Astrocyte (in vitro differentiated cells and primary cell): ENCODE measurements at regions not wholly inside any gene's neighbourhood (a gene's known extent, or its start where the extent isn't known, plus 50 kb on each side); places are given as distances from the start of the nearest gene placed in this dataset.

Source experiments
- CTCF ChIP-seq: IDR thresholded peaks from 2 replicates; pipeline ENCODE4 v1.5.1; 2011; ENCODE audit warnings: low read depth, mild to moderate bottlenecking, inconsistent platforms, low read length, moderate library complexity; ENCODE audit not compliant: insufficient read depth
- EZH2 ChIP-seq: IDR thresholded peaks from 2 replicates; pipeline ENCODE4 v1.6.1; 2012; ENCODE audit warnings: mild to moderate bottlenecking, low read length, inconsistent platforms; ENCODE audit not compliant: insufficient read depth

GRCh38 chr3:110593749-110594148 lies 477.9 kb upstream of the NECTIN3 start:
- no peak for TF ChIP-seq EZH2
- TF ChIP-seq CTCF, result no peak
